ENCODE measurements at regions not wholly inside any gene's neighbourhood (a gene's known extent, or its start where the extent isn't known, plus 50 kb on each side); places are given as distances from the start of the nearest gene placed in this dataset.

DNA sequence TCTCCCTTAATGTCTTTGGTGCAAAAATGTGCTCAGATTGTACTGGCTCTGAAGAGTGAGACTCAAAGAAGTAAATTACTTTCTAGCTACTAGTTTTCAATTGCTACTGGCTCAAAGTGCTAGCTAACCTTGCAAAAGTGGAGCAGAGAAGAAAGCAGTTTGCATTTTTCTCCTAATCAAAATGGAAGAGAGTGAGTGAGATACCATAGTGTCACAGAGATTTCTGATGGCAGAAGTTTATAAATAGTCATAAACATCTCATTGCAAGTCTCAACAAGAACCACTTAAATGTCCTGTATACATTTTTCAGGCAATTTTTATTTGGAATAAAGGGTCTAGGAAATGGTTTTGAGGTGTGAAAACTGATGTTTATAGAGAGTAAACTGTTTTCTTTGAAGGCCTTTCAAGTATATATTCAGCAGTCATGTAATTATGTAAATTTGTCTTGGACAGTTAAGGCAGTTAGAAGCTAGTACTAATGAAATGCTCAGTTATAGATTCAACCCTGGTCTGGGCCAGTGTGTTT is 237.7 kb upstream of the GOLIM4 start:
- DNase-seq (ENCODE audit: low read depth in 4 of 4, low spot score in 1 of 4) = no peak

- no peak for DNase-seq (ENCODE audit: low read depth in 4 of 4, low spot score in 1 of 4)
These were observed 236.0 kb upstream of the GOLIM4 start for GRCh38 chr3:168331756-168332155.

- no peak for DNase-seq (ENCODE audit: low read depth in 4 of 4, low spot score in 1 of 4)
These were observed 235.3 kb upstream of the GOLIM4 start for GRCh38 chr3:168330983-168331382.

- DNase-seq (ENCODE audit: low read depth in 4 of 4, low spot score in 1 of 4) = no peak
These were observed 232.1 kb upstream of the GOLIM4 start for GRCh38 chr3:168327856-168328255.

DNA sequence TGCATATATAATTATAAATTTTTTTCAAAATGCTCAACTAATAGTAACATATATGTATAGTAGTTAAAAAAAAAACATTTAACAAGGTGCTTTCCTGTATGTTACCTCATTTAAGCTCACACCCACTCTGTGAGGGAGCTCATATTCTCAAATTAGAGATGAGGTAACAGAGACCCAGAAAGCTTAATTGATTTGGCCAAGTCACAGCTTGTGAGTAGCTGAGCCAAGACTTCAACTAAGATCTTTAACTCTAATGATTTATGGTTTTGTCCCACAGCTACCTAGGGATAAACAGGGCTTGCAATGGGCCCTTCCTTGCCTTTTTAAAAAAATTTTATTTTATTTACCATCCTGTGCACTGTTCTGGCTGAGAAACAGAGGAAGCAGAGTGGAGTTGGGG is 230.0 kb upstream of the GOLIM4 start:
- DNase-seq (ENCODE audit: low read depth in 4 of 4, low spot score in 1 of 4) = no peak

DNA sequence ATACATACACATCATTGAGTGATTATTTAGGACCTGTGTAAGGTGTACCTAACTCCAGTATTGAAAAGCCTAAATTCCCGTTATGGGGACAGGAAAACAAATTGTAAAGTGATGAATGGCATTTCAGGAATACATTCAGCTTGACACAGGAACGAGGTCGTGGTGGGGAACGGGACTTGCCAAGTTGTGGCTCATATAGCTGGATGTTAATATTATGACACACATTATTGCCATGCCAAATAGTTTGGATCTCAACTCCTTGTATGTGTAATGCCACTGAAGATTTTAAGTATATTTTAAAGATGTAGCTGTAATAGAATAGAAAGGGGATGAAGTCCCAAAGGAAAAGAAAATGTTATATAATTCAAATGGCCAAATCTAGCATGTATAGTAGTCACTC is 227.2 kb upstream of the GOLIM4 start:
- DNase-seq (ENCODE audit: low read depth in 4 of 4, low spot score in 1 of 4) = no peak

- DNase-seq (ENCODE audit: low read depth in 4 of 4, low spot score in 1 of 4) = no peak
These were observed 218.4 kb upstream of the GOLIM4 start for GRCh38 chr3:168314166-168314565.

DNA sequence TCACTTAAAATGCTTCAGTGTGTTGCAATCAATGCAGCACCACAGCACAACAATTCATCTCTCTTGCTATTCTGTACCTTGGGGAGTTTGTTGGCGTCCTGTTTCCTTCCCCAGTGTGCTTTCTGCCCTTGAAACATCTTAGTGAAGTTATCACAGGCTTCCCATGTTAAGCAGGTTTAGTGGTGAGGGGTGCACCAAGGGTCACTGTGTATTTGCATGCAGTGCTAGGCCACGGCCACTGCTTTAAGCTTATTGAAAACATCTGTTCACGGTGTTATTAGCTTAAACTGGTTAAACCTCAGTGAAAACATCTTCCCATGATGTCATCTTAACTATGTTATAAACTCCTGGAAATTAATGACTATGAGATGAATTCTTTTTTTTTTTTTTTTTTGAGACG is 217.3 kb upstream of the GOLIM4 start:
- no peak for DNase-seq (ENCODE audit: low read depth in 4 of 4, low spot score in 1 of 4)

DNA sequence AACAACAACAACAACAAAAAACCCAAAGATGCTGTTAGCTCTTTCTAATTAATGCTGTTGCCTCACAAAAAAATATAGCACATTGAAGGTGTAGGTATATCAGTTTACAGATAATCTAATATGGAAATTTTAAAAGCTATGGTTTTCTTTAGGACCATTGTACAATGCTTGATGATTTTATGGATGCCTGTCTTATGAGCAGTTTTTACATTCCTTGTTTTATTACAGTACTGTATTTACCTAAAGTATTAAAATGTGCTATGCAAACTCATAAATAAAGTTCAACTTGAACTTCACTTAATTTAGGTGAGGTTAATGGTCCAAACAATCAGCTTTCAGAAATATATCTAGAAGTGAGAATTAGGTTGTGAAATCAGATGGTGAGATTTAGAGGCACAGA is 212.2 kb upstream of the GOLIM4 start:
- DNase-seq (ENCODE audit: low read depth in 4 of 4, low spot score in 1 of 4) = no peak

- DNase-seq (ENCODE audit: low read depth in 4 of 4, low spot score in 1 of 4) = no peak
These were observed 199.3 kb upstream of the GOLIM4 start for GRCh38 chr3:168295027-168295426.

- no peak for DNase-seq (ENCODE audit: low read depth in 4 of 4, low spot score in 1 of 4)
These were observed 196.6 kb upstream of the GOLIM4 start for GRCh38 chr3:168292296-168292695.

GRCh38 chr3:168289471-168290008 is 193.8 kb upstream of the GOLIM4 start:
- DNase-seq (ENCODE audit: low read depth in 4 of 4, low spot score in 1 of 4) = no peak

DNA sequence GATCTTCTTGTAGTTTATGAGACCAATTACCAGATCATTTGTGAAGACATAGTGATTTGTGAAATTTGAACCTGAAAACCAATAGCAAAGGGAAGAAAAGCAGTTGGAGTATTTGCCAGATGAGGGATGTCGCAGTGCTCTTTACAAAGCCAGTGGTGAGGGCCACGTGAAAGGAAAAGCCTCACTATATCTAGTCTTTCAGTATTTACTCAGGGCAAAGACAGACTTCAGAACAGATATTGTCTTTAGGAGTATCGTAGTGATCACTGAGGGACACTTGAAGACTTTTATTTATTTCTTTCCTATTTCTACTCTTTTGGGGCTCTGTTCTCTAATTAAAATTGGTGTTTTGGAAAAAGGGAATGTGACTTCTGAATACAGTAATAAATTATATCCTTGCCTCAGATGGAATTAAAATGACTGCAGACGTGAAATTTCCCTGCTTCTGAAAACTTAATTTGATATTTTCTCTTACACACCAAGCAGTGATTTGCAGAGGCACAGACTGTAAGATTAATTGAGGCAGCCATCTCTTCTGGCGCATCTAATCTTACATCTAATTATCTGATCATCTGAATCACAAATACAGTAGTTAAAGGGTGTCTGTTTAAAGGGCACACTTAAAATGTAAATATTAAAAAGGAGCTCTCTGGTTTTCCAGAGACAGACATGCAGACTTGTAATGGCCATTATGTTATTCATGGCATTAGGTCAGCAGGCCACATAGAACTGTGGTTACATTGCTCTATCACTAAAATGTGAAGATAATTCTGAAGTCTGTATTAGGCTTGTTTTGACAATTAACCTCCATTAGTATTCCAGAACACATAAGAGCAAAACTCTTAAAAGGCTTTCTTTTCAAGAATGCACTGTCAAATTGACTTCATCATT is 193.0 kb upstream of the GOLIM4 start:
- DNase-seq (ENCODE audit: low read depth in 4 of 4, low spot score in 1 of 4) = no peak

- DNase-seq (ENCODE audit: low read depth in 4 of 4, low spot score in 1 of 4) = no peak
These were observed 189.8 kb upstream of the GOLIM4 start for GRCh38 chr3:168285506-168285905.

DNA sequence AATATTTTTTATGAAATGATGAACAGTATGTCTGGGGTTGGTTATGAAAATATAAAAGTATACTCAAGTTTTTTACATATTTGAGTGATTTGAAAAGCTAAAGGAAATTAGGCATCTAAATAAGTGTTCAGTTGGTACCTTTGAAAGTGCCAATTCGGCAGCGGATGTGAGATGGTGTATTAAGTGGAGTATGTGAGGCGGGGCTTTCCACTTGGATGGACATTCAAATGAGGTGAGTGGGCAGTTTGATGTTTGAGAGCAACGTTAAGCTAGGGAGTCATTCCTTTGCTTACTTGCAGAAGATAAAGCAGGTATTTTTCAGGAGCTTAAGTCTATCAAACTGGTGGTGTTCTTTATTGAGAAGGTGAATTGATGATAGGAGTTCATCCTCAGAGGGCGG is 189.0 kb upstream of the GOLIM4 start:
- DNase-seq (ENCODE audit: low read depth in 4 of 4, low spot score in 1 of 4) = no peak

DNA sequence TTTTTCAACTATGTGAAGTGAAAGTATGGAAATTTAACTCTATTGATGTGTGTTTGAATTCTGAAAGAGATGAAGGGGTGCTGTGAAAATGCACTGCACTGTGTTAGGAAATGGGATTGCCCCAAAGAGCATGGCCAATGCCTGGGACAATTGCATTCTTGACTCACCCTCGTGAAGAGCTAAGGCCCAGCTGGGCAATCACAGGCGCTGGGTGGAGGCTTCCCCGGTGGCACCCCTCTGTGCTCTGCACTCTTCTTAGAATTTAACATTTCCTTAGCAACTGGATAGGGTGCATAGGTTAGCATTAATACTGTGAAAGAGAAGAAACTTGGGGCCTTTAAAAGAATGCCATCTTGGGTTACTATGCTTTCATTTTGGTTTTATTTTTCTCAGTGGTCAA is 179.9 kb upstream of the GOLIM4 start:
- DNase-seq (ENCODE audit: low read depth in 4 of 4, low spot score in 1 of 4) = no peak

DNA sequence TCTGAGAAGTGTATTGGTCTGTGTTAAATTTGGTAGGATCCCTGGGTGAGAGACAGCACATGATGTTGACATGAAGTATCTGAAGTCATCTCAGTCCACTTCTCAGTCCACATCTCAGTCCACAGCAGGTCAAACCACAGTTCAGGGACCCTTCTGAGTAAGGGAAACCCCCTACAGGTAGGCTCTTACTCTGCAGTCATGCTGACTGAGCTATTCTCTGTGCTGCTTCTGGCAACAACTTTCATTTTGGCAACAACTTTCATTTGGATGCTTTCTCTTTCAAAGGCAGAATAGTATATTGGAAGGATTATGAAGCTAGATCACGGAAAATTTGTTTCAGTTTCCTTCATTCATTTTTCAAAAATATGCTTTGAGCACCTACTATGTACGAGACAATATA is 178.2 kb upstream of the GOLIM4 start:
- no peak for DNase-seq (ENCODE audit: low read depth in 4 of 4, low spot score in 1 of 4)

- no peak for DNase-seq (ENCODE audit: low read depth in 4 of 4, low spot score in 1 of 4)
These were observed 177.3 kb upstream of the GOLIM4 start for GRCh38 chr3:168273036-168273435.

DNA sequence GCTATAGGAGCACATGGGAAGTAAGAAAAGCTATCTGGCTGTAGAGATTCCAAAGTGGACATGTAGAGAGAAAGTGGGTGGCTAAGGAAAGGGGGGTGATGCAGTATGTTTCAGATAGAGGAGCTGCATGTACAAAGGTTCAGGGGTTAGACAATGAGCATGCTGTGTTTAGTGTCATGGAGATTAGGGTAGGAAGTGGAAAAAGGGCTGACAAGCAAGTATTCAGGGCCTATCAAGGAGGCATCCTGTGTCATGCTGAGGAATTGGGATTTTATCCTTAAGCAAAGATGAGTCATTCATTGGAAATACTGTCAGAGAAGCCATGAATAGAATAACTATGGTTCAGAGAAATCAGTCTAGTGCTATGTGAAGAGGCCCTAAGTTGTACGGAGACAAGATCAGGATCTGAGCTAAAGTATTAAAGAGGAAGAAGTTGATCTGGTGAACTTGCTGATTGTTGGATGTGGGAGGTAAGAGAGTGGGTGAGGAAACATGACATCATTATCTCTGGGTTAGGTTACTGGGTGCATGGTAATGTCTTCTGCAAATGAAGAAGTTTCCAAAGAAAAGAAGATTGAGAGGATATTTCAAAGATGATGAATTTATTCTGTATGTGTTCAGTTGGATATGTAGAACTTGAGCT is 176.7 kb upstream of the GOLIM4 start:
- DNase-seq (ENCODE audit: low read depth in 4 of 4, low spot score in 1 of 4) = no peak

GRCh38 chr3:168271932-168272331 is 176.2 kb upstream of the GOLIM4 start:
- no peak for DNase-seq (ENCODE audit: low read depth in 4 of 4, low spot score in 1 of 4)

DNA sequence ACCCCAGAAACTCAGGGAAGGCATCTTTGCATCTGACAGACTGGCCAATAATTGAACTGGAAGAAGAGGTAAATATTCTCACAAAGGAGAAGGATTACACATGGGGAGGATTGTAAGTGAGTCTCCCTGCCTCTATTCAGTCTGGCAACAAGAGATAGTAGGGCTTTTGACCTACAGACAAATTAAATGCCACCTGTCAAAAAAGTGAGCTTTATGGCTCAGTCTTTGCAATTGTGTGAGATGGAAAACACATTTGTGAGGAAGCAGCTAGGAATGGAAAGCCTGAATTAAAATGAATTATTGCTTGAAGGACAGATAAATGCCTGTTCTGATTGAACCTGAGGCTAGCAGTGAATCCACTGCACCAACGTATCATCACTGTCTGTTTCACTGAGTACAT is 173.3 kb upstream of the GOLIM4 start:
- DNase-seq (ENCODE audit: low read depth in 4 of 4, low spot score in 1 of 4) = no peak

- DNase-seq (ENCODE audit: low read depth in 4 of 4, low spot score in 1 of 4) = no peak
These were observed 171.5 kb upstream of the GOLIM4 start for GRCh38 chr3:168267179-168267578.

All from stimulated activated CD4-positive, alpha-beta T cell treated with anti-CD3 and anti-CD28 coated beads, Interleukin-1b, Interleukin-23, amount 100 ng/mL, for 24 hours (primary cell).